Neural cell (in vitro differentiated cells): ENCODE measurements at regions not wholly inside any gene's neighbourhood (a gene's known extent, or its start where the extent isn't known, plus 50 kb on each side); places are given as distances from the start of the nearest gene placed in this dataset.

ENCODE experiments used
- H2AFZ ChIP-seq: fragments of 200-600, 300-800 bp; sonication (generic), shearing (Covaris generic); 2 replicates; pipeline ENCODE4 v1.6.0; 2014; ENCODE audit warnings: low read depth, mild to moderate bottlenecking, antibody characterized with exemption, low read length, moderate library complexity
- H3F3A ChIP-seq: fragments of 200-600 bp; shearing (Covaris generic); 2 replicates; pipeline ENCODE4 v1.6.1; 2016; ENCODE audit warnings: mild to moderate bottlenecking, moderate library complexity, mixed read lengths, antibody characterized with exemption, low read length; ENCODE audit not compliant: insufficient read depth, poor library complexity, severe bottlenecking
- H3K27ac ChIP-seq: fragments of 200-600, 300-800 bp; sonication (generic), shearing (Covaris generic); 2 replicates; pipeline ENCODE4 v1.5.1; 2014; ENCODE audit warnings: mild to moderate bottlenecking, low read length, moderate library complexity
- H3K27me3 ChIP-seq: fragments of 300-800, 200-600 bp; sonication (generic), shearing (Covaris generic); 2 replicates; pipeline ENCODE4 v1.6.0; 2014; ENCODE audit warnings: mild to moderate bottlenecking, low read depth, low read length, moderate library complexity; ENCODE audit not compliant: insufficient read depth
- H3K36me3 ChIP-seq: fragments of 300-800, 200-600 bp; sonication (generic), shearing (Covaris generic); 2 replicates; pipeline ENCODE4 v1.5.1; 2014; ENCODE audit warnings: mild to moderate bottlenecking, antibody characterized with exemption, low read length, moderate library complexity; ENCODE audit not compliant: insufficient read depth
- H3K4me2 ChIP-seq: fragments of 300-800, 200-600 bp; sonication (generic), shearing (Covaris generic); 2 replicates; pipeline ENCODE4 v1.6.0; 2014; ENCODE audit warnings: mild to moderate bottlenecking, low read length
- H3K4me3 ChIP-seq: fragments of 300-800, 200-600 bp; sonication (generic), shearing (Covaris generic); 2 replicates; pipeline ENCODE4 v1.5.1; 2014; ENCODE audit warnings: mild to moderate bottlenecking, low read length, moderate library complexity
- H3K79me2 ChIP-seq: fragments of 200-600 bp; shearing (Covaris generic); replicated peaks from 2 replicates; pipeline ENCODE4 v1.6.0; 2014; ENCODE audit warnings: mild to moderate bottlenecking, low read length, moderate library complexity; ENCODE audit not compliant: insufficient read depth
- H3K9ac ChIP-seq: fragments of 300-800, 200-600 bp; sonication (generic), shearing (Covaris generic); 2 replicates; pipeline ENCODE4 v1.6.1; 2016; ENCODE audit warnings: mild to moderate bottlenecking, low read length, mixed read lengths
- H3K9me2 ChIP-seq: fragments of 200-600 bp; shearing (Covaris generic); 2 replicates; pipeline ENCODE4 v1.6.1; 2016; ENCODE audit warnings: mild to moderate bottlenecking, low read length, mixed read lengths; ENCODE audit not compliant: insufficient read depth
- H3K9me3 ChIP-seq: fragments of 200-600, 300-800 bp; sonication (generic), shearing (Covaris generic); 2 replicates; pipeline ENCODE4 v1.6.1; 2016; ENCODE audit warnings: mild to moderate bottlenecking, mixed run types, low read length, moderate library complexity, mixed read lengths
- H4K20me1 ChIP-seq: fragments of 200-600 bp; shearing (Covaris generic); 2 replicates; pipeline ENCODE4 v1.6.1; 2016; ENCODE audit warnings: mild to moderate bottlenecking, mixed run types; ENCODE audit not compliant: insufficient read depth
- EP300 ChIP-seq: fragments of 450-650 bp; conservative IDR thresholded peaks from 2 replicates; pipeline ENCODE4 v1.6.1; 2014; ENCODE audit warnings: antibody characterized with exemption, mild to moderate bottlenecking, moderate library complexity; ENCODE audit not compliant: poor library complexity, severe bottlenecking
- EZH2 ChIP-seq: fragments of 200-600, 300-800 bp; shearing (Covaris generic), sonication (generic); IDR thresholded peaks from 2 replicates; pipeline ENCODE4 v1.6.1; 2014; ENCODE audit warnings: antibody characterized with exemption, low read length, borderline replicate concordance, mild to moderate bottlenecking; ENCODE audit not compliant: insufficient read depth, poor library complexity, severe bottlenecking
- MXI1 ChIP-seq: fragments of 450-650 bp; conservative IDR thresholded peaks from 2 replicates; pipeline ENCODE4 v1.6.1; 2014; ENCODE audit warnings: antibody characterized with exemption, mild to moderate bottlenecking; ENCODE audit not compliant: poor library complexity, severe bottlenecking
- POLR2AphosphoS5 ChIP-seq: IDR thresholded peaks from 2 replicates; pipeline ENCODE4 v1.6.1; 2012
- RAD21 ChIP-seq: fragments of 450-650 bp; conservative IDR thresholded peaks from 2 replicates; pipeline ENCODE4 v1.6.1; 2014; ENCODE audit warnings: antibody characterized with exemption, mild to moderate bottlenecking, moderate library complexity
- SMC3 ChIP-seq: fragments of 450-650 bp; conservative IDR thresholded peaks from 2 replicates; pipeline ENCODE4 v1.6.1; 2014; ENCODE audit warnings: antibody characterized with exemption, mild to moderate bottlenecking, moderate library complexity; ENCODE audit not compliant: poor library complexity
- TAF1 ChIP-seq: IDR thresholded peaks from 2 replicates; pipeline ENCODE4 v1.6.1; 2012; ENCODE audit warnings: low read depth
- TF ChIP-seq, protein P1 (sequence below): fragments of 450-650 bp; IDR thresholded peaks from 2 replicates; pipeline ENCODE4 v1.5.1; 2014; ENCODE audit warnings: antibody characterized with exemption, mild to moderate bottlenecking, moderate library complexity; ENCODE audit not compliant: poor library complexity, severe bottlenecking
- TF ChIP-seq, protein P2 (sequence below): IDR thresholded peaks from 2 replicates; pipeline ENCODE4 v1.6.1; 2012; ENCODE audit warnings: borderline replicate concordance

DNA sequence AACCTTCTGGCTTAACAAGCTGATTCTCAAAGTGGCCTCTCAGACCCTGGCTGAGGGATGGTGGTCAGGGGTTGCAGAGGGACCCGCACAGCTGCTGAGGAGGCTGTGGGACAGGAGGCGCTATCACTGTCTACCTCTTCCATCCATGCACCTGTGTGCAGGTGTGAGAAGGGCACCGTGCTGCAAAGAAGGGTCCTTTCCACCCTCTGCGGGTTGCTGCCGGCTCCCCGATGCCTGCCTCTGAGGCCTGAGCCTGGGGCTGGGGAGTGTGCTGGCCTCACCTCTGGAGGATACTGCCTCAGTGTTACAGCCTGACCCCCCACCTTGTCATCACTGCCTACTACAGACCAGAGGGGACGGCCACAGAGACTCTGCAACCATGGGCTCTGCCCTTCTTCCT, 66.1 kb upstream of the B3GAT1 start:
- Histone ChIP-seq H3K4me3 (no peak overlapping the region), H4K20me1 (no peaks in the 10 kb centered on the region), H3K9ac (no peak overlapping the region), H3K27me3 (peaks cover 6% of the 10 kb centered on the region), H3K4me2 (no peak overlapping the region), H3K9me3 (no peaks in the 10 kb centered on the region), H3K79me2 (no peaks in the 10 kb centered on the region), H3K36me3 (no peaks in the 10 kb centered on the region), H3K27ac (no peak overlapping the region), H3F3A (no peaks in the 10 kb centered on the region), H3K9me2 (no peaks in the 10 kb centered on the region), H2AFZ (no peak overlapping the region)
- TF ChIP-seq EZH2: no peak
- TF ChIP-seq, protein P1, sequence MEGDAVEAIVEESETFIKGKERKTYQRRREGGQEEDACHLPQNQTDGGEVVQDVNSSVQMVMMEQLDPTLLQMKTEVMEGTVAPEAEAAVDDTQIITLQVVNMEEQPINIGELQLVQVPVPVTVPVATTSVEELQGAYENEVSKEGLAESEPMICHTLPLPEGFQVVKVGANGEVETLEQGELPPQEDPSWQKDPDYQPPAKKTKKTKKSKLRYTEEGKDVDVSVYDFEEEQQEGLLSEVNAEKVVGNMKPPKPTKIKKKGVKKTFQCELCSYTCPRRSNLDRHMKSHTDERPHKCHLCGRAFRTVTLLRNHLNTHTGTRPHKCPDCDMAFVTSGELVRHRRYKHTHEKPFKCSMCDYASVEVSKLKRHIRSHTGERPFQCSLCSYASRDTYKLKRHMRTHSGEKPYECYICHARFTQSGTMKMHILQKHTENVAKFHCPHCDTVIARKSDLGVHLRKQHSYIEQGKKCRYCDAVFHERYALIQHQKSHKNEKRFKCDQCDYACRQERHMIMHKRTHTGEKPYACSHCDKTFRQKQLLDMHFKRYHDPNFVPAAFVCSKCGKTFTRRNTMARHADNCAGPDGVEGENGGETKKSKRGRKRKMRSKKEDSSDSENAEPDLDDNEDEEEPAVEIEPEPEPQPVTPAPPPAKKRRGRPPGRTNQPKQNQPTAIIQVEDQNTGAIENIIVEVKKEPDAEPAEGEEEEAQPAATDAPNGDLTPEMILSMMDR: no peak
- no peak for TF ChIP-seq RAD21
- no peak for TF ChIP-seq SMC3
- TF ChIP-seq EP300: no peak
- TF ChIP-seq POLR2AphosphoS5: no peak
- no peak for TF ChIP-seq MXI1
- no peak for TF ChIP-seq TAF1
- TF ChIP-seq, protein P2, sequence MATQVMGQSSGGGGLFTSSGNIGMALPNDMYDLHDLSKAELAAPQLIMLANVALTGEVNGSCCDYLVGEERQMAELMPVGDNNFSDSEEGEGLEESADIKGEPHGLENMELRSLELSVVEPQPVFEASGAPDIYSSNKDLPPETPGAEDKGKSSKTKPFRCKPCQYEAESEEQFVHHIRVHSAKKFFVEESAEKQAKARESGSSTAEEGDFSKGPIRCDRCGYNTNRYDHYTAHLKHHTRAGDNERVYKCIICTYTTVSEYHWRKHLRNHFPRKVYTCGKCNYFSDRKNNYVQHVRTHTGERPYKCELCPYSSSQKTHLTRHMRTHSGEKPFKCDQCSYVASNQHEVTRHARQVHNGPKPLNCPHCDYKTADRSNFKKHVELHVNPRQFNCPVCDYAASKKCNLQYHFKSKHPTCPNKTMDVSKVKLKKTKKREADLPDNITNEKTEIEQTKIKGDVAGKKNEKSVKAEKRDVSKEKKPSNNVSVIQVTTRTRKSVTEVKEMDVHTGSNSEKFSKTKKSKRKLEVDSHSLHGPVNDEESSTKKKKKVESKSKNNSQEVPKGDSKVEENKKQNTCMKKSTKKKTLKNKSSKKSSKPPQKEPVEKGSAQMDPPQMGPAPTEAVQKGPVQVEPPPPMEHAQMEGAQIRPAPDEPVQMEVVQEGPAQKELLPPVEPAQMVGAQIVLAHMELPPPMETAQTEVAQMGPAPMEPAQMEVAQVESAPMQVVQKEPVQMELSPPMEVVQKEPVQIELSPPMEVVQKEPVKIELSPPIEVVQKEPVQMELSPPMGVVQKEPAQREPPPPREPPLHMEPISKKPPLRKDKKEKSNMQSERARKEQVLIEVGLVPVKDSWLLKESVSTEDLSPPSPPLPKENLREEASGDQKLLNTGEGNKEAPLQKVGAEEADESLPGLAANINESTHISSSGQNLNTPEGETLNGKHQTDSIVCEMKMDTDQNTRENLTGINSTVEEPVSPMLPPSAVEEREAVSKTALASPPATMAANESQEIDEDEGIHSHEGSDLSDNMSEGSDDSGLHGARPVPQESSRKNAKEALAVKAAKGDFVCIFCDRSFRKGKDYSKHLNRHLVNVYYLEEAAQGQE: no peak

GRCh38 chr11:134477486-134477885, 65.4 kb upstream of the B3GAT1 start:
- H3K36me3 ChIP-seq: no peaks in the 10 kb centered on the region
- H3K9ac ChIP-seq: no peak overlapping the region
- TF ChIP-seq POLR2AphosphoS5 (no peak), RAD21 (no peak), MXI1 (no peak), SMC3 (no peak), TAF1 (no peak), EZH2 (no peak), EP300 (no peak)
- TF ChIP-seq, protein P1: no peak
- TF ChIP-seq, protein P2: no peak
- H3K79me2 ChIP-seq: no peaks in the 10 kb centered on the region
- H3K27me3 ChIP-seq: peaks cover 6% of the 10 kb centered on the region
- no peak overlapping the region for H3K4me2 ChIP-seq
- no peaks in the 10 kb centered on the region for H4K20me1 ChIP-seq
- no peak overlapping the region for H3K4me3 ChIP-seq
- H2AFZ ChIP-seq: no peak overlapping the region
- no peak overlapping the region for H3K27ac ChIP-seq
- no peaks in the 10 kb centered on the region for H3K9me2 ChIP-seq
- H3F3A ChIP-seq: no peaks in the 10 kb centered on the region
- H3K9me3 ChIP-seq: no peaks in the 10 kb centered on the region
